Large intestine (tissue), 3 donors: ENCODE measurements at regions not wholly inside any gene's neighbourhood (a gene's known extent, or its start where the extent isn't known, plus 50 kb on each side); places are given as distances from the start of the nearest gene placed in this dataset.

Experiments used
- DNase-seq, 2 donors: peaks; one replicate each; pipeline versions ENCODE4 v3.0.0 to v3.0.0-alpha.2; 2013
- H3K27ac ChIP-seq: one replicate; pipeline ENCODE4 v1.5.1; 2013; ENCODE audit warnings: low read length
- H3K27me3 ChIP-seq: 2 replicates; pipeline ENCODE4 v1.6.1; 2013; ENCODE audit warnings: low read length; ENCODE audit not compliant: control insufficient read depth, insufficient read depth
- H3K36me3 ChIP-seq: 2 replicates; pipeline ENCODE4 v1.6.1; 2013; ENCODE audit warnings: low read length; ENCODE audit not compliant: control insufficient read depth, insufficient read depth
- H3K4me1 ChIP-seq: one replicate; pipeline ENCODE4 v1.6.1; 2013; ENCODE audit warnings: low read length; ENCODE audit not compliant: control insufficient read depth, insufficient read depth
- H3K4me3 ChIP-seq: one replicate; pipeline ENCODE4 v1.5.1; 2013; ENCODE audit warnings: low read length
- H3K9me3 ChIP-seq: one replicate; pipeline ENCODE4 v1.6.1; 2013; ENCODE audit warnings: mild to moderate bottlenecking, low read depth, low read length, moderate library complexity; ENCODE audit not compliant: control insufficient read depth
- WGBS: methylation state at CpG from one replicate; pipeline ENCODE4 v1.1.5; 2013; ENCODE audit warnings: low lambda C conversion rate; ENCODE audit not compliant: insufficient coverage; 5-methylcytosine and 5-hydroxymethylcytosine counted together

GRCh38 chr1:31523769-31524168 lies 52.5 kb upstream of the TINAGL1 start:
- no peaks in the 10 kb centered on the region for H3K36me3 ChIP-seq
- no peak overlapping the region for H3K4me3 ChIP-seq
- peak overlapping the region; percentile 69 for H3K27ac ChIP-seq
- DNase-seq, result peak; percentile 83 to 89
- H3K27me3 ChIP-seq, result no peaks in the 10 kb centered on the region
- peaks cover 12% of the 10 kb centered on the region for H3K4me1 ChIP-seq
- H3K9me3 ChIP-seq, result no peaks in the 10 kb centered on the region
- WGBS, result no CpG with 5 or more reads among the region's 5 CpGs

- peak; percentile 76 to 84 for DNase-seq
- no peaks in the 10 kb centered on the region for H3K9me3 ChIP-seq
- WGBS, result 60% methylated on average over 1 of the region's 15 CpGs
- H3K4me1 ChIP-seq, result peaks cover 12% of the 10 kb centered on the region
- no peak overlapping the region for H3K4me3 ChIP-seq
- no peaks in the 10 kb centered on the region for H3K27me3 ChIP-seq
- H3K27ac ChIP-seq, result peak overlapping the region; percentile 69
- H3K36me3 ChIP-seq, result no peaks in the 10 kb centered on the region
Observed at GRCh38 chr1:31524186-31524901, 52.0 kb upstream of the TINAGL1 start.
